Brain microvascular endothelial cell (primary cell): ENCODE measurements at regions not wholly inside any gene's neighbourhood (a gene's known extent, or its start where the extent isn't known, plus 50 kb on each side); places are given as distances from the start of the nearest gene placed in this dataset.

Experiments used
- DNase-seq: peaks from one replicate; pipeline ENCODE4 v3.0.0-alpha.2; 2020
- H3K27ac ChIP-seq: fragments of 250-450 bp; sonication (Bioruptor Pico); 2 replicates; pipeline ENCODE4 v1.5.1; 2020; ENCODE audit warnings: mild to moderate bottlenecking, moderate library complexity
- H3K27me3 ChIP-seq: fragments of 250-450 bp; sonication (Bioruptor Pico); replicated peaks from 2 replicates; pipeline ENCODE4 v1.5.1; 2020; ENCODE audit warnings: mild to moderate bottlenecking
- H3K36me3 ChIP-seq: fragments of 250-450 bp; sonication (Bioruptor Pico); replicated peaks from 2 replicates; pipeline ENCODE4 v1.5.1; 2020; ENCODE audit warnings: mild to moderate bottlenecking
- H3K4me3 ChIP-seq: 2 replicates; pipeline ENCODE4 v1.5.1; 2011; ENCODE audit warnings: low read depth, mild to moderate bottlenecking, control low read depth, low read length, moderate library complexity
- in situ Hi-C: cut with HindIII; loops from 2 replicates; pipeline ENCODE4 v1.10.0; 2017; ENCODE audit warnings: low sequenced_read_pairs, low pct_ligation_motif_present
- TF ChIP-seq, protein P1 (sequence below): IDR thresholded peaks from 2 replicates; pipeline ENCODE4 v1.5.1; 2011; ENCODE audit warnings: low read depth, mild to moderate bottlenecking, moderate library complexity, low read length, control low read depth, inconsistent platforms; ENCODE audit errors: missing control alignments

DNA sequence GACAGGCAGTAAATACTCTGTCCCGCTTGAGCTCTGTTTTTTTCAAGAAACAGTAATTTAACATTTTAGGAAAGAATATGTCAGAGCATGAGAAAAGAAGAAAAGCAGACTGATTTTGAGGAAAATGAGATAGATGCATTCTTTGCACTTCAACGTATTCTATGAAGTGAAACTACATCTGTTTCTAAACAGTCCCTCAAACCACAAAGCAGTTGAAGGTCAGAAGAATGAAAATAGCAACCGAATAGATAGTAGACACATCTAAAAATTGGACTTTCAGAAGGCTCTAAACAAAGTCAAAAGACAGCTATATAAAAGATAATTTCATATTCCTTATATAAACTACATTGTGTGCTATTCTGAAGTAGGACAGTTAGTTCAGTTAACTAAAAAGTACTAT lies 172.6 kb upstream of the LRRC3B start:
- DNase-seq = no peak
- Histone ChIP-seq H3K27me3 (no peaks in the 10 kb centered on the region), H3K27ac (no peak overlapping the region), H3K36me3 (no peaks in the 10 kb centered on the region), H3K4me3 (no peak overlapping the region)
- TF ChIP-seq, protein P1, sequence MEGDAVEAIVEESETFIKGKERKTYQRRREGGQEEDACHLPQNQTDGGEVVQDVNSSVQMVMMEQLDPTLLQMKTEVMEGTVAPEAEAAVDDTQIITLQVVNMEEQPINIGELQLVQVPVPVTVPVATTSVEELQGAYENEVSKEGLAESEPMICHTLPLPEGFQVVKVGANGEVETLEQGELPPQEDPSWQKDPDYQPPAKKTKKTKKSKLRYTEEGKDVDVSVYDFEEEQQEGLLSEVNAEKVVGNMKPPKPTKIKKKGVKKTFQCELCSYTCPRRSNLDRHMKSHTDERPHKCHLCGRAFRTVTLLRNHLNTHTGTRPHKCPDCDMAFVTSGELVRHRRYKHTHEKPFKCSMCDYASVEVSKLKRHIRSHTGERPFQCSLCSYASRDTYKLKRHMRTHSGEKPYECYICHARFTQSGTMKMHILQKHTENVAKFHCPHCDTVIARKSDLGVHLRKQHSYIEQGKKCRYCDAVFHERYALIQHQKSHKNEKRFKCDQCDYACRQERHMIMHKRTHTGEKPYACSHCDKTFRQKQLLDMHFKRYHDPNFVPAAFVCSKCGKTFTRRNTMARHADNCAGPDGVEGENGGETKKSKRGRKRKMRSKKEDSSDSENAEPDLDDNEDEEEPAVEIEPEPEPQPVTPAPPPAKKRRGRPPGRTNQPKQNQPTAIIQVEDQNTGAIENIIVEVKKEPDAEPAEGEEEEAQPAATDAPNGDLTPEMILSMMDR = no peak
- in situ Hi-C loops = no loop called here

DNA sequence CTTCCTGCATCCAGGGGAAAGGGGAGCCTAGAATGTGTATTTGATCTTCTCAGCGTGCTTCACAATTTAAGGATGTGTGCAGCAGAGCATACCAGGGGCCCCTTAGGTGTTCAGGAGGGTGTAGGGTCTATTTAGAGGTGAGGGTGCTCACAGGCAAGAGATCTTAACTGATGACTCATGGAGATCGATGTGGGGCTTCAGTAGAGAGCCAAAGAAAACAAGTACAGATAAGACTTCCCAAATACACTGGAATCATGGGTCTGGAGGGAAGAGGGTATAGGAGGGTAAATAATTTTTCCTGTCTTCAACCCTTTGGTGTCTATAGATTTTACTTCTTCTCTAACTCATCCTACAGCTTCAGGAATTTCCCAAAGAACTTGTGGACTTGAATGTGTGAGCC lies 170.2 kb upstream of the LRRC3B start:
- in situ Hi-C loops = no loop called here
- TF ChIP-seq, protein P1 = no peak
- DNase-seq = no peak
- no peak overlapping the region for H3K4me3 ChIP-seq
- no peak overlapping the region for H3K27ac ChIP-seq
- H3K36me3 ChIP-seq = no peaks in the 10 kb centered on the region
- no peaks in the 10 kb centered on the region for H3K27me3 ChIP-seq

- Histone ChIP-seq H3K36me3 (no peaks in the 10 kb centered on the region), H3K4me3 (no peak overlapping the region), H3K27ac (no peak overlapping the region), H3K27me3 (no peaks in the 10 kb centered on the region)
- no peak for DNase-seq
- TF ChIP-seq, protein P1 = no peak
- in situ Hi-C loops = no loop called here
Measured at GRCh38 chr3:26460985-26461384, 161.6 kb upstream of the LRRC3B start.

GRCh38 chr3:26472345-26472744 lies 150.2 kb upstream of the LRRC3B start:
- in situ Hi-C loops = no loop called here
- no peaks in the 10 kb centered on the region for H3K27me3 ChIP-seq
- DNase-seq = no peak
- H3K27ac ChIP-seq = no peak overlapping the region
- H3K4me3 ChIP-seq = no peak overlapping the region
- H3K36me3 ChIP-seq = no peaks in the 10 kb centered on the region
- TF ChIP-seq, protein P1 = no peak

- Histone ChIP-seq H3K36me3 (no peaks in the 10 kb centered on the region), H3K27me3 (no peaks in the 10 kb centered on the region), H3K4me3 (no peak overlapping the region), H3K27ac (no peak overlapping the region)
- in situ Hi-C loops = no loop called here
- no peak for DNase-seq
- TF ChIP-seq, protein P1 = no peak
Measured at GRCh38 chr3:26474706-26475105, 147.9 kb upstream of the LRRC3B start.

GRCh38 chr3:26480377-26480776 lies 142.2 kb upstream of the LRRC3B start:
- Histone ChIP-seq H3K27ac (no peak overlapping the region), H3K27me3 (no peaks in the 10 kb centered on the region), H3K36me3 (no peaks in the 10 kb centered on the region), H3K4me3 (no peak overlapping the region)
- TF ChIP-seq, protein P1 = no peak
- no peak for DNase-seq
- in situ Hi-C loops = no loop called here
